ENCODE measurements at regions not wholly inside any gene's neighbourhood (a gene's known extent, or its start where the extent isn't known, plus 50 kb on each side); places are given as distances from the start of the nearest gene placed in this dataset.

- Histone ChIP-seq H3K9me1 (ENCODE audit: control insufficient read depth, extremely low read depth, insufficient read depth, low read length) (no peaks in the 10 kb centered on the region), H3K9ac (ENCODE audit: control insufficient read depth, extremely low read depth, insufficient read depth, low read length) (no peak overlapping the region), H3K4me1 (ENCODE audit: control insufficient read depth, extremely low read depth, insufficient read depth, low read length) (no peaks in the 10 kb centered on the region), H3K9me3 (ENCODE audit: control insufficient read depth, low read depth, low read length) (no peaks in the 10 kb centered on the region), H3K36me3 (ENCODE audit: control insufficient read depth in 2 of 2, extremely low read depth in 1 of 2, insufficient read depth in 2 of 2, low read length in 2 of 2) (no peaks in the 10 kb centered on the region), H4K20me1 (ENCODE audit: control insufficient read depth, extremely low read depth, insufficient read depth, low read length) (no peaks in the 10 kb centered on the region), H3K4me2 (ENCODE audit: control insufficient read depth, extremely low read depth, insufficient read depth, low read depth, low read length) (no peak overlapping the region), H3K27me3 (ENCODE audit: control insufficient read depth, extremely low read depth, insufficient read depth, low read length) (peaks cover 16% of the 10 kb centered on the region), H3K79me2 (ENCODE audit: control insufficient read depth, insufficient read depth, low read length) (no peaks in the 10 kb centered on the region), H3K4me3 (ENCODE audit: control insufficient read depth in 2 of 3, extremely low read depth in 1 of 3, insufficient read depth in 2 of 3, low read depth in 1 of 3, low read length in 3 of 3) (no peak overlapping the region), H3K27ac (ENCODE audit: control insufficient read depth, insufficient read depth, low read length) (no peak overlapping the region), H2AFZ (ENCODE audit: control insufficient read depth, low read length) (no peak overlapping the region)
- DNase-seq (ENCODE audit: low read depth, low spot score), result no peak
- TF ChIP-seq EZH2 (IDR thresholded peaks at IDR 0.05; ENCODE audit: low read length), result no peak
- no peak for TF ChIP-seq CTCF (optimal IDR thresholded peaks at IDR 0.05 in 1 of 3, IDR thresholded peaks at IDR 0.05 in 1 of 3, conservative IDR thresholded peaks at IDR 0.05 in 1 of 3; ENCODE audit: extremely low read depth in 1 of 3, insufficient read depth in 2 of 3, low read length in 3 of 3)
- dilution Hi-C loops (cut with MboI; ENCODE audit: extremely low pct_ligation_motif_present, low sequenced_read_pairs), result no loop called here
- FAIRE-seq, result no peak
These were observed 56.6 kb upstream of the GDF10 start for GRCh38 chr10:47243356-47243755.

GRCh38 chr10:47243791-47244190, 56.2 kb upstream of the GDF10 start:
- dilution Hi-C loops (cut with MboI; ENCODE audit: extremely low pct_ligation_motif_present, low sequenced_read_pairs), result no loop called here
- H3K9ac ChIP-seq (ENCODE audit: control insufficient read depth, extremely low read depth, insufficient read depth, low read length), result no peak overlapping the region
- no peak for TF ChIP-seq EZH2 (IDR thresholded peaks at IDR 0.05; ENCODE audit: low read length)
- TF ChIP-seq CTCF (optimal IDR thresholded peaks at IDR 0.05 in 1 of 3, IDR thresholded peaks at IDR 0.05 in 1 of 3, conservative IDR thresholded peaks at IDR 0.05 in 1 of 3; ENCODE audit: extremely low read depth in 1 of 3, insufficient read depth in 2 of 3, low read length in 3 of 3), result no peak
- no peaks in the 10 kb centered on the region for H3K36me3 ChIP-seq (ENCODE audit: control insufficient read depth in 2 of 2, extremely low read depth in 1 of 2, insufficient read depth in 2 of 2, low read length in 2 of 2)
- no peaks in the 10 kb centered on the region for H3K9me3 ChIP-seq (ENCODE audit: control insufficient read depth, low read depth, low read length)
- no peaks in the 10 kb centered on the region for H4K20me1 ChIP-seq (ENCODE audit: control insufficient read depth, extremely low read depth, insufficient read depth, low read length)
- DNase-seq (ENCODE audit: low read depth, low spot score) (no peak), FAIRE-seq (no peak)
- H3K9me1 ChIP-seq (ENCODE audit: control insufficient read depth, extremely low read depth, insufficient read depth, low read length), result no peaks in the 10 kb centered on the region
- H3K79me2 ChIP-seq (ENCODE audit: control insufficient read depth, insufficient read depth, low read length), result no peaks in the 10 kb centered on the region
- peaks cover 16% of the 10 kb centered on the region for H3K27me3 ChIP-seq (ENCODE audit: control insufficient read depth, extremely low read depth, insufficient read depth, low read length)
- H3K4me3 ChIP-seq (ENCODE audit: control insufficient read depth in 2 of 3, extremely low read depth in 1 of 3, insufficient read depth in 2 of 3, low read depth in 1 of 3, low read length in 3 of 3), result no peak overlapping the region
- H3K27ac ChIP-seq (ENCODE audit: control insufficient read depth, insufficient read depth, low read length), result no peak overlapping the region
- no peak overlapping the region for H2AFZ ChIP-seq (ENCODE audit: control insufficient read depth, low read length)
- no peaks in the 10 kb centered on the region for H3K4me1 ChIP-seq (ENCODE audit: control insufficient read depth, extremely low read depth, insufficient read depth, low read length)
- no peak overlapping the region for H3K4me2 ChIP-seq (ENCODE audit: control insufficient read depth, extremely low read depth, insufficient read depth, low read depth, low read length)
